Erythroblast (primary cell): ENCODE measurements at regions not wholly inside any gene's neighbourhood (a gene's known extent, or its start where the extent isn't known, plus 50 kb on each side); places are given as distances from the start of the nearest gene placed in this dataset.

Experiments
- GATA1 ChIP-seq: IDR thresholded peaks from 2 replicates; pipeline ENCODE4 v1.6.1; 2011; ENCODE audit warnings: low read depth, mild to moderate bottlenecking, control low read depth, low read length, moderate library complexity
- POLR2A ChIP-seq: IDR thresholded peaks from 2 replicates; pipeline ENCODE4 v1.6.1; 2011; ENCODE audit warnings: mild to moderate bottlenecking, low read length

- no peak for TF ChIP-seq POLR2A
- TF ChIP-seq GATA1: no peak
Measured at GRCh38 chr2:146207417-146207816, 1637.4 kb upstream of the ACVR2A start.
